SK-N-SH treated with all-trans-retinoic acid at 6 μM for 48 hours (cell line): ENCODE measurements at regions not wholly inside any gene's neighbourhood (a gene's known extent, or its start where the extent isn't known, plus 50 kb on each side); places are given as distances from the start of the nearest gene placed in this dataset.

Experiments used
- ISL1 ChIP-seq: fragments of 250-450 bp; sonication (Bioruptor Pico); IDR thresholded peaks from 2 replicates; pipeline ENCODE4 v2.1.2; 2022; ENCODE audit warnings: mild to moderate bottlenecking, moderate library complexity
- RARB ChIP-seq: fragments of 250-450 bp; sonication (Bioruptor Pico); IDR thresholded peaks from 2 replicates; pipeline ENCODE4 v1.8.0; 2021; ENCODE audit warnings: mild to moderate bottlenecking, moderate library complexity
- ZFP3 ChIP-seq: fragments of 250-450 bp; sonication (Bioruptor Pico); IDR thresholded peaks from 2 replicates; pipeline ENCODE4 v1.5.0; 2020; ENCODE audit warnings: mild to moderate bottlenecking, moderate library complexity
- ZFP30 ChIP-seq: fragments of 450-650 bp; formaldehyde crosslinking; IDR thresholded peaks from 2 replicates; pipeline ENCODE4 v1.5.0; 2022; ENCODE audit warnings: mild to moderate bottlenecking, moderate library complexity
- ZNF565 ChIP-seq: fragments of 450-650 bp; formaldehyde crosslinking; conservative IDR thresholded peaks from 2 replicates; pipeline ENCODE4 v1.5.0; 2020; ENCODE audit warnings: low read depth, mild to moderate bottlenecking, moderate library complexity
- TF ChIP-seq, protein P1 (sequence below): fragments of 250-450 bp; sonication (Bioruptor Pico); IDR thresholded peaks from 2 replicates; pipeline ENCODE4 v1.5.1; 2020; ENCODE audit warnings: low read depth, mild to moderate bottlenecking, moderate library complexity
- TF ChIP-seq, protein P2 (sequence below): fragments of 250-450 bp; sonication (Bioruptor Pico); IDR thresholded peaks from 2 replicates; pipeline ENCODE4 v1.8.0; 2021; ENCODE audit warnings: low read depth, mild to moderate bottlenecking, moderate library complexity, borderline replicate concordance

DNA sequence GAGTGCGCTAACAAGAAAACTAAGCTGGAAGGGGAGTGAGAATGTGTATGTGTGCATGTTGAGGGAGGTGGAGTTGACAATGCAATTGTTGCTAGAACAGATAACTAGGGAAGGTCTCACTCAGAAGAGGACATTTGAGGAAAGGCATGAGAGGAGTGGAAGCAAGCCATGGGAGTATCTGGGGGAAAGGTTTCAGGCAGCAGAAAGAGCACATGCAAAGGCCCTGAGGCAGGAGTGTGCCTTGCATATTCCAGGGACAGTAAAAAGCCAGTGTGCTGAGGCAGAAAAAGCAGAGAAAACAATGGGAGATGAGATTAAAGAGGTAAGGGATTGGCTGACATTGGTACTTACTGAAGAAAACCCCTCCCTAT, 149.6 kb upstream of the ADO start:
- no peak for TF ChIP-seq ISL1 (CRISPR knock-in tag)
- no peak for TF ChIP-seq ZFP3 (CRISPR knock-in tag)
- TF ChIP-seq, protein P1, sequence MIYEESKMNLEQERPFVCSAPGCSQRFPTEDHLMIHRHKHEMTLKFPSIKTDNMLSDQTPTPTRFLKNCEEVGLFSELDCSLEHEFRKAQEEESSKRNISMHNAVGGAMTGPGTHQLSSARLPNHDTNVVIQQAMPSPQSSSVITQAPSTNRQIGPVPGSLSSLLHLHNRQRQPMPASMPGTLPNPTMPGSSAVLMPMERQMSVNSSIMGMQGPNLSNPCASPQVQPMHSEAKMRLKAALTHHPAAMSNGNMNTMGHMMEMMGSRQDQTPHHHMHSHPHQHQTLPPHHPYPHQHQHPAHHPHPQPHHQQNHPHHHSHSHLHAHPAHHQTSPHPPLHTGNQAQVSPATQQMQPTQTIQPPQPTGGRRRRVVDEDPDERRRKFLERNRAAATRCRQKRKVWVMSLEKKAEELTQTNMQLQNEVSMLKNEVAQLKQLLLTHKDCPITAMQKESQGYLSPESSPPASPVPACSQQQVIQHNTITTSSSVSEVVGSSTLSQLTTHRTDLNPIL (CRISPR knock-in tag): no peak
- TF ChIP-seq ZFP30 (CRISPR knock-in tag): no peak
- TF ChIP-seq RARB (CRISPR knock-in tag): no peak
- no peak for TF ChIP-seq ZNF565 (CRISPR knock-in tag)
- TF ChIP-seq, protein P2, sequence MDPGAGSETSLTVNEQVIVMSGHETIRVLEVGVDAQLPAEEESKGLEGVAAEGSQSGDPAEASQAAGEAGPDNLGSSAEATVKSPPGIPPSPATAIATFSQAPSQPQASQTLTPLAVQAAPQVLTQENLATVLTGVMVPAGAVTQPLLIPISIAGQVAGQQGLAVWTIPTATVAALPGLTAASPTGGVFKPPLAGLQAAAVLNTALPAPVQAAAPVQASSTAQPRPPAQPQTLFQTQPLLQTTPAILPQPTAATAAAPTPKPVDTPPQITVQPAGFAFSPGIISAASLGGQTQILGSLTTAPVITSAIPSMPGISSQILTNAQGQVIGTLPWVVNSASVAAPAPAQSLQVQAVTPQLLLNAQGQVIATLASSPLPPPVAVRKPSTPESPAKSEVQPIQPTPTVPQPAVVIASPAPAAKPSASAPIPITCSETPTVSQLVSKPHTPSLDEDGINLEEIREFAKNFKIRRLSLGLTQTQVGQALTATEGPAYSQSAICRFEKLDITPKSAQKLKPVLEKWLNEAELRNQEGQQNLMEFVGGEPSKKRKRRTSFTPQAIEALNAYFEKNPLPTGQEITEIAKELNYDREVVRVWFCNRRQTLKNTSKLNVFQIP (CRISPR knock-in tag): no peak
